A673 (cell line): ENCODE measurements at regions not wholly inside any gene's neighbourhood (a gene's known extent, or its start where the extent isn't known, plus 50 kb on each side); places are given as distances from the start of the nearest gene placed in this dataset.

ENCODE experiments used
- EZH2 ChIP-seq: fragments of 200-600 bp; sonication (generic); IDR thresholded peaks from 2 replicates; pipeline ENCODE4 v1.6.1; 2017; ENCODE audit warnings: borderline replicate concordance, low read depth, mild to moderate bottlenecking, mixed read lengths, antibody characterized with exemption, low read length; ENCODE audit not compliant: poor library complexity, severe bottlenecking
- TF ChIP-seq, protein P1 (sequence below): fragments of 300-800, 200-600 bp; sonication (generic); conservative IDR thresholded peaks from 2 replicates; pipeline ENCODE4 v1.5.1; 2017; ENCODE audit warnings: low read depth, mild to moderate bottlenecking, antibody characterized with exemption, low read length, moderate library complexity, mixed read lengths

DNA sequence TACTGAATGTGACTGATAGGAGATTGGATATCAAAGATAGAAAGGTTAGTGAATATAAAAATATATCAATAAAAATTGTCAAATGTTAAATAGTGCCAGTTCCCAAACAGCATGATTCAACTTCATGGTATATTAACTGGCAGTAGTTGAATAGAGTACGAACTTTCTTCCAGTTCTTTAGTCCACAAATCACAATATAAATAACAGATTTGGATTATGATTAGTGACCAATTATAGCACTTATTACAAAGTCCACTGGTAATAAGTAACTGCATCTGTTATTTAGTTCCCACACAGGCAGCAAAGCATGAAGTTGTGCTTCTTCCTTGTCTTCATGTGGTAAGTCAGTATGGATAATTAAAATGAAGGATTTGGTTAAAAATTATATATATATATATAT lies 243.0 kb upstream of the VWC2 start:
- TF ChIP-seq, protein P1, sequence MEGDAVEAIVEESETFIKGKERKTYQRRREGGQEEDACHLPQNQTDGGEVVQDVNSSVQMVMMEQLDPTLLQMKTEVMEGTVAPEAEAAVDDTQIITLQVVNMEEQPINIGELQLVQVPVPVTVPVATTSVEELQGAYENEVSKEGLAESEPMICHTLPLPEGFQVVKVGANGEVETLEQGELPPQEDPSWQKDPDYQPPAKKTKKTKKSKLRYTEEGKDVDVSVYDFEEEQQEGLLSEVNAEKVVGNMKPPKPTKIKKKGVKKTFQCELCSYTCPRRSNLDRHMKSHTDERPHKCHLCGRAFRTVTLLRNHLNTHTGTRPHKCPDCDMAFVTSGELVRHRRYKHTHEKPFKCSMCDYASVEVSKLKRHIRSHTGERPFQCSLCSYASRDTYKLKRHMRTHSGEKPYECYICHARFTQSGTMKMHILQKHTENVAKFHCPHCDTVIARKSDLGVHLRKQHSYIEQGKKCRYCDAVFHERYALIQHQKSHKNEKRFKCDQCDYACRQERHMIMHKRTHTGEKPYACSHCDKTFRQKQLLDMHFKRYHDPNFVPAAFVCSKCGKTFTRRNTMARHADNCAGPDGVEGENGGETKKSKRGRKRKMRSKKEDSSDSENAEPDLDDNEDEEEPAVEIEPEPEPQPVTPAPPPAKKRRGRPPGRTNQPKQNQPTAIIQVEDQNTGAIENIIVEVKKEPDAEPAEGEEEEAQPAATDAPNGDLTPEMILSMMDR = no peak
- TF ChIP-seq EZH2 = no peak
